Ovary (tissue), 3 donors: ENCODE measurements at regions not wholly inside any gene's neighbourhood (a gene's known extent, or its start where the extent isn't known, plus 50 kb on each side); places are given as distances from the start of the nearest gene placed in this dataset.

ENCODE experiments used
- CTCF ChIP-seq, 3 donors: fragments of 450-650 bp in 2 of 3; fragments of 200-600 bp in 1 of 3; IDR thresholded peaks; one replicate each; pipeline versions ENCODE4 v1.5.1 to v1.8.0; 2016 to 2022; ENCODE audit warnings: antibody characterized with exemption in 3 of 3, mild to moderate bottlenecking in 1 of 3
- EP300 ChIP-seq: sonication (generic); formaldehyde crosslinking; IDR thresholded peaks from one replicate; pipeline ENCODE4 v1.6.1; 2017; ENCODE audit warnings: antibody characterized with exemption
- donor health status: DM: no; HTN: no; CAD: no.

DNA sequence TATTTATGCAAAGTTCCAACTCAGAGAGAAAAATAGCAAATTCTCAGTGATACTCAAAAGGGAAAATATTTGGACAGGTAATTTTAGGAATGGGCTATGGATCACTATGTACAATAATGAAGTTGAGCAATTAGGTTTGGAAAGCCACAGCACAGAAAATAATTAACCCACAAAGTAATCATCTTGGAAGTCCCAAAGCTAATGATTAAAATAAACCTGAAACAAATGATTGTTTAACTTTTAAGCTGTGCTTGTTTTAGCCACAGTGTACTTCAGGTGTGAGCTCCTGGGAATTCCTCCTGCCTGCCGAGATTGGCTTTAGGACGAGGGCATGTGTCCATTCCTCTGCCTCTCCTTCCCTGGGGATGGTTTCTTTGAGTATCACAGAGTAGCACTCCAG lies 403.9 kb downstream of the ZSWIM6 start:
- no peak for TF ChIP-seq CTCF (IDR thresholded peaks at IDR 0.05)
- no peak for TF ChIP-seq EP300
